ENCODE measurements at regions not wholly inside any gene's neighbourhood (a gene's known extent, or its start where the extent isn't known, plus 50 kb on each side); places are given as distances from the start of the nearest gene placed in this dataset.
"Not testable (repeated sequence)": the region's sequence is repeated elsewhere in the genome, so short reads cannot be mapped to it uniquely, and the experiment has no call there.

DNA sequence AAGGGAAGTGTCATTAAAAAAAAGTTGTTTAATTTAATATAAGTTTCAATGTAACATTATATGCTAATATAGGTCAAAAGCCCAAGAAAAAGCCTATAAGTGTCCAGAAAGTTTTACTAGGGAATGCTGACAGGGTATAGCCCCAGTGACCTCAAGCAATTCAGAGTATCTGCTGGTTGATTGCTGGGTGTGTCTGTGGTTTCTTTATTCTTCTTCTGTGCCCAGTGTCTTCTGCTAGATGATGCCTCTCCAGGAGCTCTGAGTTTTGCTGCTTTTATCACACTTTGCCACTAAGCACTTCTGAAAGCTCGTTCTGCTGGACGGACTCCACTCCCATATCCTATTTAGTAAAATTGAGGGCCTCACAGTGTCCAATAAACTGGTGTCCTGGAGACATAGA lies 212.2 kb upstream of the NRG3 start:
- FAIRE-seq = no peak
- TF ChIP-seq POLR2AphosphoS5 (IDR thresholded peaks at IDR 0.05; ENCODE audit: low read depth, low read length) (no peak), POLR2A (IDR thresholded peaks at IDR 0.05; ENCODE audit: low read depth, low read length) (no peak), SPI1 (IDR thresholded peaks at IDR 0.05; ENCODE audit: low read depth, low read length) (no peak), PAX5 (IDR thresholded peaks at IDR 0.05; ENCODE audit: insufficient read depth, low read length, severe bottlenecking) (no peak), TAF1 (IDR thresholded peaks at IDR 0.05; ENCODE audit: low read depth, low read length) (no peak)
- DNase-seq (ENCODE audit: insufficient read length, low spot score) = no peak

DNA sequence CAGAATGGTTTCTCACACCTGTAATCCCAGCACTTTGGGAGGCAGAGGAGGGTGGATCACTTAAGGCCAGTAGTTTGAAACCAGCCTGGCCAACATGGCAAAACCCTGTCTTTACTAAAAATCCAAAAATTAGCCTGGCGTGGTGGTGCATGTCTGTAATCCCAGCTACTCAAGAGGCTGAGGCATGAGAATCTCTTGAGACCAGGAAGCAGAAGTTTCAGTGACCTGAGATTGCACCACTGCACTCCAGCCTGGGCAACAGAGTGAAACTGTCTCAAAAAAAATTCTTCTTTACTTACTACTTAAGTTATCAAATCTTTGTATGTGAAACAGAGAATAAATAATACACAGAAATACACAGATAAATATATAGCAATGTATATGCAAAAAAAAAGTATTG lies 210.2 kb upstream of the NRG3 start:
- not testable (repeated sequence) for FAIRE-seq

DNA sequence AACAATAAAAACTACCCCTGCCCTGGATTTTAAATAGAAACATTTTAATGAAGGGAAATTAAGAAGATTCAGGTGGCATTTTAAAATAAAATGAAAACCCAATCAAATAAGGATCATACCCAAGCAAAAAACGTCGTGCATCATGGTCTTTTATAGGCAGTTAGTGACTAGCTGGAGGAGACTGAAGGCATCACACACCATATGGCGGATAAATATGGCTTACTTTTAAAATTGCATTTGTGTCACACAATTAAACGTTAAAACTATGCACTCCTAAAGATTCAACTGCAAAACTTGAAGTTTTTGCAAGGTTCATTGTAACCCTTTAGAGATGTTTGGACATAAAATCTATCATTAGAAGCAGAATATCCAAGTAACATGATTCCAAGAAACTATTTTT lies 200.1 kb upstream of the NRG3 start:
- TF ChIP-seq PAX5 (IDR thresholded peaks at IDR 0.05; ENCODE audit: insufficient read depth, low read length, severe bottlenecking) = no peak
- TF ChIP-seq POLR2A (IDR thresholded peaks at IDR 0.05; ENCODE audit: low read depth, low read length) = no peak
- TF ChIP-seq POU2F2 (IDR thresholded peaks at IDR 0.05; ENCODE audit: low read depth, low read length) = no peak
- TF ChIP-seq TAF1 (IDR thresholded peaks at IDR 0.05; ENCODE audit: low read depth, low read length) = no peak
- TF ChIP-seq SPI1 (IDR thresholded peaks at IDR 0.05; ENCODE audit: low read depth, low read length) = no peak
- no peak for TF ChIP-seq POLR2AphosphoS5 (IDR thresholded peaks at IDR 0.05; ENCODE audit: low read depth, low read length)
- no peak for DNase-seq (ENCODE audit: insufficient read length, low spot score)
- no peak for FAIRE-seq

More for the DNA sequence above, 210.2 kb upstream of the NRG3 start:
- not testable (repeated sequence) for DNase-seq (ENCODE audit: insufficient read length, low spot score)

DNA sequence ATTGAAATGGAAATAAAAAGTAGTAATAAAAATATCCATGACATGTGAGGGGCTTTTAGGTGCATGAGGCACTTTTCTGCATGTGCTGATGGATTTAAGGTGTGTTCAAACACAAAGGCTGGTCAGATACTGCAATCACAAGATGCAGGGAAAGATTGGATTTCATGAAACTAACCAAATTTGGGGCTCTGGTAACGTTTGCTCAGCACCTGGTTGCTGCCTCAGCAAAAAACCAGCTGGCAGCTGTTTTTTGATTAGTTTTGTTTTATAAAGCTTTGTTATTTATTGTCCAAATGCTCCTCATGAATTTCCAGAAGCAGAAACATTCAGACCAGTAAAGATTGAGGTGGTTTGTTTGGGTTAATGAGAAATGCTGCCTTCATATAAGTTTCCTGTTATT lies 195.7 kb upstream of the NRG3 start:
- no peak for TF ChIP-seq TAF1 (IDR thresholded peaks at IDR 0.05; ENCODE audit: low read depth, low read length)
- DNase-seq (ENCODE audit: insufficient read length, low spot score) (no peak), FAIRE-seq (no peak)

DNA sequence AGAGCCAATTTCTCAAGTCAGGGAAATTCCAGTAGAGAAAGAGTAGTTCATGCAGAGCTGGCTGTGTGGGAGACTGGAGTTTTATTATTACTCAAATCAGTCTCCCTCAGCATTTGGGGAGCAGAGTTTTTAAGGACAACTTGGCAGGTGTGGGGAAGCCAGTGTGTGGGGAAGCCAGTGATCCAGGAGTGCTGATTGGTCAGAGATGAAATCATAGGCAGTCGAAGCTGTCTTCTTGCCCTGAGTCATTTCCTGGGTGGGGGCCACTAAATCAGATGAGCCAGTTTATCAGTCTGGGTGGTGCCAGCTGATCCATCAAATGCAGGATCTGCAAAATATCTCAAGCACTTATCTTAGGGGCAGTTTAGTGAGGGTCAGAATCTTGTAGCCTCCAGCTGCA lies 194.6 kb upstream of the NRG3 start:
- TF ChIP-seq TAF1 (IDR thresholded peaks at IDR 0.05; ENCODE audit: low read depth, low read length) (no peak), POU2F2 (IDR thresholded peaks at IDR 0.05; ENCODE audit: low read depth, low read length) (no peak), PAX5 (IDR thresholded peaks at IDR 0.05; ENCODE audit: insufficient read depth, low read length, severe bottlenecking) (no peak), SPI1 (IDR thresholded peaks at IDR 0.05; ENCODE audit: low read depth, low read length) (no peak), POLR2A (IDR thresholded peaks at IDR 0.05; ENCODE audit: low read depth, low read length) (no peak), POLR2AphosphoS5 (IDR thresholded peaks at IDR 0.05; ENCODE audit: low read depth, low read length) (no peak)
- DNase-seq (ENCODE audit: insufficient read length, low spot score) (no peak), FAIRE-seq (no peak)

DNA sequence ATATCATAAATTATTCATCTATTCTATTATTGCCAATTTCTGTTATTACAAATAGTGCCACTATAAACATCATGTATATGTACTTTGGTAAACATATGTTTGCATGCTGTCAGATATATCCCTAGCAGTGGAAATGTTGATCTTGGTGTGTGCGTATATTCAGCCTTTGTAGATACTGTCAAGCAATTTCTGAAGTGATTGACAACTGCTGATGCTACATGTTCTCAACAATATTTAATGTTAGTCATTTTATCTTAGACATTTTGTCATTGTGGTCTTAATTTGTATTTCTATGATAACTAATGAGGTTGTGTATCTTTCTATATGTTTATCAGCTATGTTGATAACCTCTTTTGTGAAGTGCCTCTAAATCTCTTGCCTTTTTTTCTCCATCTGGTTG lies 186.5 kb upstream of the NRG3 start:
- DNase-seq (ENCODE audit: insufficient read length, low spot score) = no peak
- no peak for FAIRE-seq
- TF ChIP-seq PAX5 (IDR thresholded peaks at IDR 0.05; ENCODE audit: insufficient read depth, low read length, severe bottlenecking) (no peak), TAF1 (IDR thresholded peaks at IDR 0.05; ENCODE audit: low read depth, low read length) (no peak)

DNA sequence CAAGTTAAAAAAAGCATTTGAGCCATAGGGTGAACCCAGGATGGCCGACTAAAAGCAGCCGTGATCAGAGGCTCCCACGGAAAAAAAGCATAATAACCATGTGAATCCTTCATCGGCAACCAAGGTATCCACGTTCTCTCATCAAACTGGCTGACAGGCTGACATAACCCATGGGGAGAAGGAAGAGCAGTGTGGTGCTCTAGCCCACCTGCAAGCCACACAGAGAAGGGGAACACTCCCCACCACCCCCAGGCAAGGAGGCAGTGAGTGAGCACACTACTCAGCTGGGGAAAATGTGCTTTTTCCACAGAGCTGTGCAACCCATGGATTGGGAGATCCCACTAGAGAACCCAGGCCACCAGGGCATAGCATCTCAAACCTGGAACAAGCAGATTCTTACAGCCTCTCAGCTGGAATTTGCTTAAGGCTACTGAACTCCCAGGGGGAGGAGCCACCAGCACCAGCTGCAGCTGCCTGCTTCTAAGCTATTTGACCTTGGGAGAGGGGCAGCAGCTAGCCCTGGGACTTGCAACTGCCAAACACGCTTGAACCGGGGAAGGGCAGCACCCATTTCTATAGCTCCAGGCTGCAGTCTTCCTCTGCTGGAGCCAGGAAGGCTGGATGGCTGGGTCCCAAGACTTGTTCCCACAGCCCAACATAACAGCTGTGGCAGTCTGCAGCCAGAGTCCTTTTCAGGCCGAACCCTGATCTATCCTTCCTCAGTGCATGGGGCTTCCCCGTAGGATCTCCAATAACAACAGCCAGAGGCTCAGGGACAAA lies 178.2 kb upstream of the NRG3 start:
- TF ChIP-seq POLR2AphosphoS5 (IDR thresholded peaks at IDR 0.05; ENCODE audit: low read depth, low read length) (no peak), TAF1 (IDR thresholded peaks at IDR 0.05; ENCODE audit: low read depth, low read length) (no peak)
- DNase-seq (ENCODE audit: insufficient read length, low spot score) = no peak
- FAIRE-seq = no peak

DNA sequence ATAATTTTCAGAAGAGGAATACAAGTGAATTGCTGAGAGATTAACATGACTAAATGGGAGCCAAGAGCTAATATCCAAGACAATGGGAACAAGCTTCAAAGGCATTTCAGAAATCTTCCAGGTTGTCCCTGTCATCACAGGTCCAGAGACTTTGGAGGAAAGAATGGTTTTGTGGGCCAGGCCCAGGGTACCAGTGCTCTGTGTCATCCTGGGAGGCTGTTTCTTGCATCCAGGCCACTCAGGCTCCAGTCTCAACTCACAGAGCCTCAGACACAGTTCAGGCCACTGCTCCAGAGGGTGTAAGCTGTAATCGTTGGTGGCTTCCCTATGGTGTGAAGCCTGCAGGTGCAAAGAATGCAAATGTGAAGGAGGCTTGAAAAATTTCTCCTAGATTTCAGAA lies 170.4 kb upstream of the NRG3 start:
- FAIRE-seq = no peak
- TF ChIP-seq PAX5 (IDR thresholded peaks at IDR 0.05; ENCODE audit: insufficient read depth, low read length, severe bottlenecking) (no peak), POLR2A (IDR thresholded peaks at IDR 0.05; ENCODE audit: low read depth, low read length) (no peak), TAF1 (IDR thresholded peaks at IDR 0.05; ENCODE audit: low read depth, low read length) (no peak), POLR2AphosphoS5 (IDR thresholded peaks at IDR 0.05; ENCODE audit: low read depth, low read length) (no peak), POU2F2 (IDR thresholded peaks at IDR 0.05; ENCODE audit: low read depth, low read length) (no peak), SPI1 (IDR thresholded peaks at IDR 0.05; ENCODE audit: low read depth, low read length) (no peak)

DNA sequence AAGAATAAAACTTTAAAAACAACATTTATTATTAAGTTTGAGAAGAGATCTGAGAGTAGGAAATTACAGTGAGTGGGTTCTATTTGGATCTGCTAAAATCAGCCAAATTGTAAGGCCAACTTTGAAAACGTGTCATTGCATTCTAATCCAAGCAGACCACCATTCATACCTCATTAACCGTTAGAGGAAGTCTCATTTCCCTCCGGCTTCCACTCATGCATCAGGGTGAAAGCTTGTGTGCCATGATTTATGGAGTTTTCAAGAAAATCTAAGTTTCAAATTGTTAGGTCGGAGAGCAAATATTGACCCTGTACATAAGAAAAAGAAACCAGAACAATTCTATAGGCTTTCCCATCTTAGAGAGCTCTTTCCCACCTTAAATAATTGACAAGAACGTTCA lies 166.6 kb upstream of the NRG3 start:
- no peak for FAIRE-seq
- no peak for DNase-seq (ENCODE audit: insufficient read length, low spot score)
- no peak for TF ChIP-seq SPI1 (IDR thresholded peaks at IDR 0.05; ENCODE audit: low read depth, low read length)
- TF ChIP-seq POLR2AphosphoS5 (IDR thresholded peaks at IDR 0.05; ENCODE audit: low read depth, low read length) = no peak
- no peak for TF ChIP-seq PAX5 (IDR thresholded peaks at IDR 0.05; ENCODE audit: insufficient read depth, low read length, severe bottlenecking)
- no peak for TF ChIP-seq POU2F2 (IDR thresholded peaks at IDR 0.05; ENCODE audit: low read depth, low read length)
- no peak for TF ChIP-seq TAF1 (IDR thresholded peaks at IDR 0.05; ENCODE audit: low read depth, low read length)
- no peak for TF ChIP-seq POLR2A (IDR thresholded peaks at IDR 0.05; ENCODE audit: low read depth, low read length)

More for the DNA sequence above, 170.4 kb upstream of the NRG3 start:
- DNase-seq (ENCODE audit: insufficient read length, low spot score) = no peak

DNA sequence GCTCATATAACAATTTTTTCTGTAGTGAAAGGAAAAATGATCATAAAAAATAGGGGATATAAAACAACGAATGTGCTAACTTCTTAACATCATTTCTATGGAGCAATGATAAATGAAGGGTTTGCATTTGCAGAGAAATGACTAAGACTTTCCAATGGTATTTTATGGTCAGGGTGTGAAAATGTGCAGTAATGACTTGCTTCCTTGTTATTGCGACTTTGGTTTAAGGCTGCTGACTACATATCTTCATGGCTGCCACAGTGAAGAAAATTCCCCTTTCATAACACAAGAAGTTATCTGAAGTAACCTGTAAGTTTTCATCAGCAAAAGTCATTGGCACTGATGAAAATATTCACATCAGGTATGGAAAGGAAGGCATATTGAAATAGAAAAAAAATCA lies 166.1 kb upstream of the NRG3 start:
- TF ChIP-seq POU2F2 (IDR thresholded peaks at IDR 0.05; ENCODE audit: low read depth, low read length) (no peak), POLR2A (IDR thresholded peaks at IDR 0.05; ENCODE audit: low read depth, low read length) (no peak), PAX5 (IDR thresholded peaks at IDR 0.05; ENCODE audit: insufficient read depth, low read length, severe bottlenecking) (no peak), TAF1 (IDR thresholded peaks at IDR 0.05; ENCODE audit: low read depth, low read length) (no peak), POLR2AphosphoS5 (IDR thresholded peaks at IDR 0.05; ENCODE audit: low read depth, low read length) (no peak), SPI1 (IDR thresholded peaks at IDR 0.05; ENCODE audit: low read depth, low read length) (no peak)

DNA sequence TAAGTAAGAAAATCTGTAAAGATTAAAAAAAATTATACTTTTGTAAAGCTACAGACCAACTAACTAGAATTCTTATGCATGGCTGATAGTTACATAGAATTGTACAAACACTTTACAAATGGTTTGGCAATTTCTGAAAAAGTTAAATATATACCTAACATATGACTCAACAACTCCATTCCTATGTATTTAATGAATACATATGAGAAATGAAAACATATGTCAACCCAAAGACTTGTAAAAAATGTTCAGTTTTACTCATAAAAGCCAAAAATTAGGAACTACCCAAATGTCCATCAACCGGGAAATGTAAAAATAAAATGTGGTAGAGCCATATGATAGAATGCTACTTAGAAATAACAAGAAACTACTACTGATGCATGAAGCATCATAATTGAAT lies 152.6 kb upstream of the NRG3 start:
- no peak for FAIRE-seq
- DNase-seq (ENCODE audit: insufficient read length, low spot score) = no peak
- TF ChIP-seq POLR2AphosphoS5 (IDR thresholded peaks at IDR 0.05; ENCODE audit: low read depth, low read length) = no peak
- no peak for TF ChIP-seq TAF1 (IDR thresholded peaks at IDR 0.05; ENCODE audit: low read depth, low read length)
- TF ChIP-seq POU2F2 (IDR thresholded peaks at IDR 0.05; ENCODE audit: low read depth, low read length) = no peak
- TF ChIP-seq SPI1 (IDR thresholded peaks at IDR 0.05; ENCODE audit: low read depth, low read length) = no peak
- TF ChIP-seq POLR2A (IDR thresholded peaks at IDR 0.05; ENCODE audit: low read depth, low read length) = no peak
- no peak for TF ChIP-seq PAX5 (IDR thresholded peaks at IDR 0.05; ENCODE audit: insufficient read depth, low read length, severe bottlenecking)

More for the DNA sequence above, 166.1 kb upstream of the NRG3 start:
- FAIRE-seq (no peak), DNase-seq (ENCODE audit: insufficient read length, low spot score) (no peak)

All from GM12891 (cell line).